ENCODE measurements at regions not wholly inside any gene's neighbourhood (a gene's known extent, or its start where the extent isn't known, plus 50 kb on each side); places are given as distances from the start of the nearest gene placed in this dataset.

DNA sequence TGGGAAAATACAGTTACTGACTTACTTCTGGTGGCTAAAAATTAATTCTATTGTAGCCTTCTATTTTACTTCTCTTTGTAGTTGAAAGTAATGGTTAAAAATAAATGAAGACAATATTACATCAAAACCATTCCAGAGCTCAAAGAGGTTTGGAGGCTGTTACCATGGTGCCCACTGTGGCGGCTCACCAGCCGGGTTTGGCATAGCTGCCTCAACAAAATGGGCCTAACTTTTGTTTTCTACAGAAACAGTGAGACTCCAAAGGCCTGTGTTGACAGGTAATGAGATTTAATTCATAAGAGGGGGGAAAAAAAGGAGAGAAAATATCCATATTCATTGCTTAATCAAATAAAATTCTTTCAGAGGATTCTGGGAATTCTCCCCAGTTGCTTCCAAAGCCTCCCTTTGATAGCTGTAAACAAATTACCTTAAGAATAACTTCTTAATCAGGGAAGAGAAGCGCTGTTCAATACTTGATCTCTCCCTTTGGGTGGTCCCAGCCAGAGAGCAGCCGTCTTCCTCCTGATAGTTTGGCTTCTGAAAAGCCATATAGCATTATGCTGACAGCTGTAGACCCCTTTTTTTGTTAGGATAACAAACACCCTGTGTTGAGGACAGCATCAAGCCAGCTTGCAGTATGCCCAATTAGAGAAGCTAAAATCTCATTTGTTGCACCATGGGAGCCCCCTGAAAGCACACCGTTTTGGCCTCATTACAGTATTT, 266.8 kb downstream of the NEDD1 start:
- DNase-seq (ENCODE audit: low read depth in 4 of 4, low spot score in 2 of 4) = no peak

DNA sequence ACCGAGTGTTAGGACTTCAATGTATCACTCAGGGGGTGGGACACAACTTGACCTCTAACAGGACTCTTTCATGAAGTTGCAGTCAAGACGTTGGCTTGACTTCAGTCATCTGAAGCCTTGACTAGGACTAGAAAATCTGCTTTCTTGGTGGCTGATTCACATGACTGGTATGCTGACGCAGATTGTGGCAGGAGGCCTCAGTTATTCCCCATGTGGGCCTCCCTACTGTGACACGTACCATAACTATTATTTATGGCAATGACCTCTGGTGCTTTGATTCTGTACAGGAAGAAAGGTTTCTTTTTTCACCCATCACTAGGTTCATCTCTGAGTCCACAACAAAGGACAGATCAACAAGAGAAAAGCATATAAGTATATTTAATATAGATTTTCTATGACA, 270.4 kb downstream of the NEDD1 start:
- no peak for DNase-seq (ENCODE audit: low read depth in 4 of 4, low spot score in 2 of 4)

DNA sequence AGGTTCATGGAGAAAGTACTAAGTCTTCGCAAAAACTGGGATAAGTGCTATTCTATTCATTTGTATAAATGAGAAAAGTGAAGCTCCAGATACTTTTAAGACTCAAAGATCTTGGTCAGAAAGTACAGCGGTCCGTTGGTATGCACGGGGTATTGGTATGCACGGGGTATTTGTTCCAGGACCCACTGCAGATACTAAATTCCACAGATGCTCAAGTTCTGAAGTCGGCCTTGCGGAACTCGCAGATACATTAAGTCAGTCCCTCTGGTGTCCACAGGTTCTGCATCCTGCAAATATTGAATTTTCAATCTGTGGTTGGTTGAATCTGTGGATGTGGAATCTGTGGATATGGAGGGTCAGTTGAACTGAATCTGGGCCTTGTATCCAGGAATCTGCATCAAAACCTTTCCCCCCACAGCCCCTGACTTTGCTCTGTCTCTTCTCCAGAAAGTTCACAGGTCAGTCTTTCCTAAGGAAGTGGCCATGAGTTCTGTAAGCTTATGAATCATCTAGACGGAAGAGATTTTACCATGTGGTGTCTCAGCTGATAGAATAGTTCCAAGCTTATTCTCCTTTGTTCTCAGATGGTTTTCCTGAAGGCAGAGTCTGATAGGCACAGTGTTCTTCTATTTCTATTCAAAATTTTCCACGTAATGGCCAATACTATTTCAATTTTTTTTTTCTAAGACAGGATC, 274.7 kb downstream of the NEDD1 start:
- no peak for DNase-seq (ENCODE audit: low read depth in 4 of 4, low spot score in 2 of 4)

DNA sequence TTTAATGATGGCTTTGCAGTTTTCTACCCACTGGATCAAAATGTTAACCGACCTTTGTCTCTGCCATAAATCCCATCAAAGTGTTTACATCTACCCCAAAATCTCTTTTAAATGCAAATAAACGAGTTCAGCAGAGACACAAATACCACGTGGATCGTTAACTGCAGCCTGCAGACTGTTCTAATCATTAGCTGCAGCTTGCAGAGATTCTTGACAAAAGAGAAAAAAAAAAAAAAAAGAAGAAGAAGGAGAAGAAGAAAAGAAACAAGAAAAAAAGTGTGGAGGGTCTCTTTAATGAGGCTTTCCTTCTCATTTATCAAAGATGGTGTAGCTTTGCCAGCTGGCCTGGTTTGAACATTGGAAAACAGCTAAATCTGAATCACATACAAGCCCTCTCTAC, 275.7 kb downstream of the NEDD1 start:
- no peak for DNase-seq (ENCODE audit: low read depth in 4 of 4, low spot score in 2 of 4)

DNA sequence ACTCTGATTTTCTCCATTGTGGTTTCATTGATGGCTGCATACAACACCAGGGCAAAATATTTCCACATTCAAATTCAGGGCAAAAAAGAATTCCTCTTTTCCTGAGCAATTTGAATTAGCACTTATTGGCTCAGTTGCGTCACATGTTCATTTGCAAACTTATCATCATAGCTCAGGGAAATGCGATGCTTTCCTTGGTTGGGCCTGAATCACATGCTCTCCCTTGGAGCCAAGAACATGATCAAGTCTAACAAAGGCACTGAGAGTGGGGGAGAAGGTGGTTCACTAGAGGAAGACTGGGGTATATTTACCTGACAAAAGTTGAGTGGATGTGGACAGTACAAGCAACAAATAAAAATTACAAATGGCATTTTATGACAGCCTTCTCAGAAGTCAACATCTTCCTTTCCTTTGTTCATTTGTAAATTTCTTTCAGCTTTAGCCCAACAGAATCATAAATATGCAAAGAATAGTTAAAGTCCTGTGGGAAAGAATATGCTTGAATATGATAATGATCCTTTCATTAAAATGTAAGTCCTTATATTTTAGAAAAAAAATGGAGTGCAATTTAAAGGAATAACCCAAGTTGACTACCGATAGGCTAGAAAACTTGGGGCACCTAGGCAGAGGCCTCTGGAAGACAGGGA, 277.2 kb downstream of the NEDD1 start:
- no peak for DNase-seq (ENCODE audit: low read depth in 4 of 4, low spot score in 2 of 4)

DNA sequence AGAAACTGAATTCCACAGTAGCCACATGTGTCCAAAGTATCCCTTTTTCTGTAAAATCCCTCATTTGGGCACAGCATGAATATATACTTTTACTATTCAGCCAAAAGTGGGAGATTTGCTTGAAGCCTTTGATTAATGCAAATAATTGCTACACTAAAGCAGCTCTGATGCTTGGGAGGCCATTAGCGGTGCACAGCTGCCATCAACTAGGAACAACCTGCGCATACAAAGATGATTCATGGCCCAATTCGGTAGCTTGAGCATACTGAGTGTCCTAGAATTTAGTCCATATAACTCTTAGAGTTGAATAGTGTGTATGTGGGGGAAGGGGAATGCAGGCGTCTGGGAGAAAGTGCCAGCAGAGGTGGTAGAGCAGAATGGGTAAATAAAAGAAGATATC, 277.0 kb upstream of the RMST start:
- no peak for DNase-seq (ENCODE audit: low read depth in 4 of 4, low spot score in 2 of 4)

DNA sequence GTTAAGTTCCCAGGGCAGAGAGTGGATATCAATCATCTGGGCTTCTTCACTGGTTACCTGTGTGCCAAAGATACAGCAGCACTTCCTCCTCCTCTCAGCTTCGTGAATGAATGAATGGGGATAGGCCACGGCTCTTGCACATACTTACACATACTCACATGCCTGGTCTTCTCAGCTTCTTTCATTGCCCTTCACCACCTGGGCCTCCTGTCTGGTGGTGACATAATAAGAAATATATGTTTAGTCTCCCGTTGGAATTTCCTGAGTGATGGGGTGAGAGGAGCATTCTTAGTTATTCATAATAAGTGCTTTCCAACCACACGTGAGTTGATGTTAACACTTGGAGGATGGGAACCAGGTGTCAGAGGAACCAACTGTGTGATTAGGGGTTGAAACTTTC, 268.1 kb upstream of the RMST start:
- no peak for DNase-seq (ENCODE audit: low read depth in 4 of 4, low spot score in 2 of 4)

DNA sequence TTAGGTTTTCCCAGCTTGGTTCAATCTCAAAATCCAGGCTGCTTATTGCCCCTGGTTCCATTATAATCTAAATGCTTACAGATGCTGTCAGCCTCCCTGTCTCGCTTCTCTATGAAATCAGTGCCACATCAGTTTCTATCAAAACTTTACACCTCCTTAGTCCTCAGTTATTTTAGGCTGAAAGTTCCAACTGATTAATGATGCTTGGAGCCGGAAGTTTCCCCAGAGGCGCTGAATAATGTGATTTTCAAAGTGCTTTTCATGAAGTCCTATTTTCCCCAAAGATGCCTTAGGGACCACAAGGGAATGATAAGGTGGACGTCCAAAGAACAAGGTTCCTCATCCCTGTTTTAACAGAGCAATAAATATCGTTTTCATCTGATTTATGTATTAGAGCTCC, 262.4 kb upstream of the RMST start:
- DNase-seq (ENCODE audit: low read depth in 4 of 4, low spot score in 2 of 4) = peak in 3 of 4 donors; percentile 21 to 45 (median 41)

DNA sequence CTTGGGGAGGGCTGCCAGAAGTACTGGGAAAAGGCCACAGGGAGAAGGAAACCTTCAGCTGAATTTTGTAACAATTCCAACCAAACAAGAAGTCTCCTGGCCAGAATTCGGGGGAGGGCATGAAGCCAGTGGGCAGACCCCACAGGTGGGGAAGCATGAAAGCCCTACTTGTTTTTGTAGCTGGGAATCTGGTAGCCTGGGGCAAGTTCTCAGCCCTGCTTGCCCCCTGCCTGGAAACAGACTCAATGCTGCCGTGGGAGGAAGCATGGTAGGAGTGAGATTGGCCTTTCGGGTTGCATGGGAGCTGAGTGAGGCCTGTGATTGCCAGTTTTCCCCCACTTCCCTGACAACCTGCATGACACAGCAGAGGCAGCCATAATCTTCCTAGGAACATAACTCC, 259.2 kb upstream of the RMST start:
- DNase-seq (ENCODE audit: low read depth in 4 of 4, low spot score in 2 of 4) = no peak

DNA sequence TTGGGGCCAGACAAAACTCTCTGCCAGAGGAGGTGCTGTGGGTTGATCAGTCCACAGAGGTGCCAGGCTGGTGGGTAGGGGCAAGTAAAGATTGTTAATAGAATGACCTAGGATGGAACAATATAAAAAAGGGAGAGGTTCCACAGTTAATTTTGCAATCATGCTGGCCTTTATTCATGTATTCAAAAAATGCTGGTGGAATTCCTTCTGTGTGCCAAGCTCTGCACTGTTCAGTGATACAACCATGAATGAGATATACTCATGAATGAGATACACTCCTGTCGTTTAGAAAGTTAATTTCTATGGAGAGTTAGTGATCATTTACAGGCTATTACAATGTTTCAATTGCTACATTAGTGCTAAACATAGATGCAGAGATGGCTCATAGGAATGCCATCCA, 252.6 kb upstream of the RMST start:
- DNase-seq (ENCODE audit: low read depth in 4 of 4, low spot score in 2 of 4) = no peak

DNA sequence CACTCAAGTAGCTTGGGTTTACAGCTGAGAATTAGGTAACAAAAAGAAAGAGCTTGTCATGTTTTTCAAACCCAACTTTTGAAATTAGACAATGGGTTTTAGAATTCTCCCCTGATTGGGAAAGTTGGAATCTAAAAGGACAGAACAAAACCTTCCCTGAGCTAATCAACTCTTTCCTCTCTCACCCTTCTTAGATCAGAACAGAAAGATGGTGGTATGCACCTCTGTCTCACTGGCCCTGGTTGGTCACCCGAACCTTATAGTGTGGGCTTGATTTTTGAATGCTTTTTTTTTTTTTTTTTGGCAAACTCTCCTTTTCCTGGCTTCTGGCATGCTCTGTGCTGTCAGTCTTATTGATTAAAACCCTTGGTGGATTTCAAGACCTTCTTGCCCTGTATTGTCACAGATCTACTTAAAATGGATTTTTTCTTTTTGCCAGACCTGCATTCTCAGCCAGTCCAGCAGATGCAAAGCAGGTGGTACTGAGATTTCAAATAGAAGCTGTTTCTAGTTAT, 251.1 kb upstream of the RMST start:
- DNase-seq (ENCODE audit: low read depth in 4 of 4, low spot score in 2 of 4) = no peak

DNA sequence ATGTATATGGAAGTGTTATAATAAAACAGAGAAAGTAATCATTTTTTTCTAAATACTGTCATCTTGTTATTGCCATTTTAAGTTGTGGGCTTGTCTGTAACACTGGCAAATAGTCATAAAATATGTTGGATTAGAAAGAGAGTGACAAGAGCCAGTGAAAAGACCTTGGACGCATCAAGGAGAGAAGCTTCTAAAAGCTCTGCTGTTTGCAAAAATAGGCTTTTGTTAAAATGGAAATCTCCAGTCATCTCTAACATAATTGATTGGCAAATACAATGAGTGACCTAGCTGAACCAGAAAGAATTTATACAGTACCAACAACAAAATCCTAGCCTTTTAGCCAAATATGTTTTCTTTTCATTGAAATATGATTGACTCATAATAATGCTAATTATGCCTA, 245.8 kb upstream of the RMST start:
- DNase-seq (ENCODE audit: low read depth in 4 of 4, low spot score in 2 of 4) = no peak

DNA sequence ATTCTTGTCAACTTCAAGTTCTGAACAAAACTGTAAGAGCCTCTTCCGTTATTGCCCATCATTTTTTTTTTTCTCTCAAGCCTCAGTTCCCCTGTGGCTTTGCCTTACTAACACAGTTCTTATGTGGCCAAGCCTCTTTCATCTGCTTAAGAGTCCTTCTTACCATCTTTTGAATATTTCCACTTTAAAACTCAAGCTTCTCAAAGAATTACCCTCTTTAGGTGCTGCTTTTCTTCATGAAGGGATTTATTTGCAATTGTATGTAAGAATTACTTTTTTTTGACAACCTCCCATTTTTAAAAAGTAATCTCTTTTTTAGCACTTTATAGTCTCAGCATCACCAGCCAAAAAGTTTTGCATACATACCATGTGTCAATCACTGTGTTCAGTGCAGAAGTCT, 240.2 kb upstream of the RMST start:
- no peak for DNase-seq (ENCODE audit: low read depth in 4 of 4, low spot score in 2 of 4)

DNA sequence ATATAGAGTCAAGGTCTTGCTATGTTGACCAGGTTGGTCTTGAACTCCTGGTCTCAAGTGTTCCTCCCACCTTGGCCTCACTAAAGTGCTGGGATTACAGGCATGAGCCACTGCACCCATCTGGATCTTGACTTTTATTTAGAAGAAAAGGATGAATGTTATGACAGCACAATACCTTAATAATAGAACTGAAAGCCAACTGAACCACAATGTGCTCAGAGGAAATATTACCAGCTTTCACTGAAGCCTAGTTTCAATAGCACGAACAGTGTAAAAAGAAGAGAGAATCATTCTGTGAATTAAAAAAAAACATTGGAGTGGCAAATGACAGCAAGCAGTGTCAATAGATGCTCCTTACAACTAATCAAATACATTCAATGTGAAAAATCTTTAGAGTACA, 239.2 kb upstream of the RMST start:
- no peak for DNase-seq (ENCODE audit: low read depth in 4 of 4, low spot score in 2 of 4)

DNA sequence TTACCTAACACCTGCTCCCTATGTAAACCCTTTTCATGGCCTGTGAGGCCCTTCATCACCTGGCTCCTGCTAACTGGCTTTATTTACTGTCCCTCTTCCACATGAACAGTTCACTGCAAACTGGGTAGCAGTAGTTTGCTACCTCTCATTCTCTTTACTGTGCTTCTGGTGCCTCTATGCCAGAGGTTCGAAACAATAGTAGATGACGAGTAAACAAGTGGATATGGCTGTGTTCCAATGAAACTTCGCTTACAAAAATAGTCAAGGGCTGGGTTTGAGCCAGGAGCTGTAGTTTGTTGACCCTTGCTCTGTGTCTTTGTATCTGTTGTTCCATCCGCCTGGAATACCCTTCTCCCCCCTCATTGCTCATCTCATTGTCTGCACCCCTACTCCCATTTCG, 233.6 kb upstream of the RMST start:
- no peak for DNase-seq (ENCODE audit: low read depth in 4 of 4, low spot score in 2 of 4)

DNA sequence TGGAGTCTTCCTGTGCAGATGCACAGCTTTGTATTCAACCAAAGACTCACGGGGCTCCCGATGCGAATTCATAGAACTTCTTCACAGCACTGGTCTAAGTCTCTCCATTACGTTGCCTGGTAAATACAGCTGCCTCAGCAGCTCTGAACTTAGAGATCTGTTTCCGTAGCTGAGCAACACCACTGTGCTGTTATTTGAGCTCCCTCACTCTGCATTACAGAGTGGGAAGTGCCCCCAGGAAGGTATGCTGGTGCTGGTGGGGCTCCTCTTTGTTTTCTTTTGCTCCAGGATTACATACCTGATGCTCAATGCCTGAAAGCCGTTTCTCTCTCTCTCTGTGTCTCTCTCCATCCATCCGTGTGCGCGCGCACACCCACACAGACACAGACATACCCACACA, 227.5 kb upstream of the RMST start:
- peak in 2 of 4 donors; percentile 24 to 27 for DNase-seq (ENCODE audit: low read depth in 4 of 4, low spot score in 2 of 4)

DNA sequence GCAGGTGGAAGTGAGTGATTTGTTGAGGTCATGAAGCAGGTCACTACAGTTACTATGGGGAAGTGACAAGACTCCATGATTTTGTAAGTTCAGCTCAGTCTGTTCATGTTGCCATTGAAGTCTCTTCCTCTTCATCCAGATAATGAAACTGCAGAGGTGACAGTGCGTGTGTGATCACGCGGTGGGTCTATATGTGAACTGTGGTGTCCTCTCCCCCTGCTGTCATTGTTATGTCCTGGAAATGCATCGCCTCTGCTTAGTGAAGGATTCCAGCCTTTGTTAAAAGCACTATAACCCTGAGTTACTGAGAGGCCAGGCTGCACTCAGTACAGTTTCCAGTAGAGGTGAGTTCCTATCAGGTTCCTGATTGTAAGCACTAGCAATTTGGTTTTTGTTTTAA, 216.2 kb upstream of the RMST start:
- no peak for DNase-seq (ENCODE audit: low read depth in 4 of 4, low spot score in 2 of 4)

DNA sequence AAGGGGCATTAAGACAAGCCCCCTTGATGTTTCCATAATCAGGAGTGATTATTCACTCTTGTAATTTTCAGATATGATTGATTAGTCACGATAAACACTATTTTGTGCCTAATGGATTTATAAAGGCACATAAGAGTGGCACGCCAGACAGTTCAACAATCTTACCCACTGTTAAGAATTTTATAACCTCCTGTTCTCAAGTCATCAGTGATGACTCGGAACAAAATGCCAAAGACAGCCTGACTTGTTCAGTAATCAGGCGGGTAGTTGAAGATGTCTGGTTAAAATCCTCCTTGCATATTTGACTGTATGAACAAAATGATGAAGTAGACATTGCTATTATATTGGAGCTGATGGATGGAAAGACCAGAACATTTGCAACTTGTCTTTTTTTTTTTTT, 212.1 kb upstream of the RMST start:
- DNase-seq (ENCODE audit: low read depth in 4 of 4, low spot score in 2 of 4) = no peak

DNA sequence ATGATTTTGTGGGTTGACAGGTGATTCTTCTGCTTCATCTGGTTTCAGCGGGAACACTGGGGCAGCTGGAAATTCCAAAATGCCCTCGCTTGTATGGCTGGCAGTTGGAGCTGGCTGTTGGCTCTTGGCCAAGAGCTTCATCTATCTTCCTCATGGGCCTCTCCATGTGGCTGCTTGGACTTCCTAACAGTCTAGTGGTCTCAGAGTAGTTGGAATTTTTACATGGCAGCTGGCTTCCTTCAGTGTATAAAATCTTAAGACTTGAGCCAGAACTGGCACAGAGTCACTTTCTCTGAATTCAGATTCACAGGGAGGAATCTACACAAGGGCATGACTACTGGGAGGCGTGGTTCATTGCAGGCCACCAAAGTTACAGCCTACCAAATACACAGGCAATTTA, 204.9 kb upstream of the RMST start:
- DNase-seq (ENCODE audit: low read depth in 4 of 4, low spot score in 2 of 4) = no peak

DNA sequence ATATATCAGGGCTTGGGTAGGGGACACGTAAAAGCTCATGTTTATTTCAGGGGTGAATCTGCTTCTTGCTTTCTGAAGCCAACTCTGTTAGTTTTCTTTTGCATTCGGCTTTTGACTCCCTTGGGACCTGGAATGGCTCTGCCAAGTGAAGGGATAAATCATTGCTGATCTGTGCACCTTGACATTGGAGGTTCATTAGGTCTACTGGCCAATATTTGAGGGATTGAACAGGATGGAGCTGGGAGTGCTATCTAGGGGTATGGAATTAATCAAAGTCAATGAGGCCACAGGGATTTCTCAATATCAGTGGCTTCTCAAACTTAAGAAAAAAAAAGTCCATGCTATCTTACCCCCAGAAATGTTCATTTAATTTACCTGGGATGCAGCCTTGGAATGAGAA, 203.5 kb upstream of the RMST start:
- DNase-seq (ENCODE audit: low read depth in 4 of 4, low spot score in 2 of 4) = no peak

DNA sequence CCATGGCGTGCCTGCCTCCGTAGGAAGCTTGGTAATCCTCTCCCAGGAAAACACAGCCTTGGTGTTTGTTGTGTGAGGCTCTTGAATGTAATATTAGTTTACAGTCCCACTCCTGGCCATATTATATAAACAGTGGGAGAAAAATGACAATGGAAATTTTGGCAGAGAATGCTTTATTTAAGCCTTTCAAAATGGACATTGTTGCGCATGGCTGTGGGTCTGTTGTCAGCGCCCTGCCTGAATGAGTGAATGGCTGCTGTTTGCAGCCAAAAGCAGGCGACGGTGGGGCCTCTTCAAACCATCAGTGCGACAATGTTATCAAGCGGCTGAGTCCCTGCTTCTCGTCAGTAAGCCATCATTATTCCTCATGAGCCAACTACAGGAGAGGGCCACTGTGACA, 201.8 kb upstream of the RMST start:
- no peak for DNase-seq (ENCODE audit: low read depth in 4 of 4, low spot score in 2 of 4)

DNA sequence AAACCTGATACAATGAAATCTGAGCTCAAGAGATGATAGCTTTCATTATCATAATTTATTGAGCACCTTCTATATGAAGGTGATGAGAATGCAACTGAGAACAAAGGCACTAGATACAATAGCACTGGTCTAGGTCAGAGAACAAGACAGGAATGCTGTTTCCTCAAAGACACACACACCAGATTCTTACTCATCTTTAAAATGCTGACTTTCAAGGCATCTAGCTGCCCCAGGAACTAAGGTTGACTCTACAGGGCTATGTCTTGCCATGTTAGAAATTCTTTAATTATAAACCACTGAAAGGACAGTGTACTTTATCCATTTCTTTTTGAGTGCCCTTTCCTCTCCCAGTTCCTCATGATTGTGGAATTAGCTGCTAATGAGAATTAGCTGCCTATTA, 195.4 kb upstream of the RMST start:
- no peak for DNase-seq (ENCODE audit: low read depth in 4 of 4, low spot score in 2 of 4)
